ENCODE measurements at regions not wholly inside any gene's neighbourhood (a gene's known extent, or its start where the extent isn't known, plus 50 kb on each side); places are given as distances from the start of the nearest gene placed in this dataset.

DNA sequence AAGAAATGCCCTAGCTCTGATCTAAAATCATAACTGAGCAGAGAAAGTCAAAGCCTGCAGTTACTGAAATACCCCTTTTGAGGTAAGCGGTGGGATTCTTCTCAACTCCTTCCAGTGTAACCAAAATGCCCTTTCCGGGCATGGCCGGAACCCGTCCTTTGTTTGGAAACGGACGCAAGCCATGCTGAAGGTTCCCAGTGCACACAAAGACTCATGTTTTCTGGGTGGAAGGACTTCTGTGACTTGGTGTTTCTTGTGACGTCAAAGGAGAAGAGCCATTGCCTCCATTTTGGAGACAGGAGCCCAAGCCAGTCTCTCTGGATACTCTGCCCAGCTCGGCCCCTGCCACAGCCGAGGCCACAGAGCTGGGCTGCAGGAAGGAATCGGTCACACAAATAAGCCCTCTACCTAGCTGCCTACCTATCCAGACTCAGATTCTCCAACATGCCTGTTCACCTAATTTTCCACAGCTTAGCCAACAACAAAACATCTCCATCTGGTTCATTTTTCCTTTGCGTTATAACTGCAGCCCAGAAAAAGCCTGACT lies 182.8 kb downstream of the TBXT start:
- TF ChIP-seq YY1 (IDR thresholded peaks at IDR 0.05) = no peak
- TF ChIP-seq HNF4A (conservative IDR thresholded peaks at IDR 0.05) = no peak
- TF ChIP-seq, protein P1, sequence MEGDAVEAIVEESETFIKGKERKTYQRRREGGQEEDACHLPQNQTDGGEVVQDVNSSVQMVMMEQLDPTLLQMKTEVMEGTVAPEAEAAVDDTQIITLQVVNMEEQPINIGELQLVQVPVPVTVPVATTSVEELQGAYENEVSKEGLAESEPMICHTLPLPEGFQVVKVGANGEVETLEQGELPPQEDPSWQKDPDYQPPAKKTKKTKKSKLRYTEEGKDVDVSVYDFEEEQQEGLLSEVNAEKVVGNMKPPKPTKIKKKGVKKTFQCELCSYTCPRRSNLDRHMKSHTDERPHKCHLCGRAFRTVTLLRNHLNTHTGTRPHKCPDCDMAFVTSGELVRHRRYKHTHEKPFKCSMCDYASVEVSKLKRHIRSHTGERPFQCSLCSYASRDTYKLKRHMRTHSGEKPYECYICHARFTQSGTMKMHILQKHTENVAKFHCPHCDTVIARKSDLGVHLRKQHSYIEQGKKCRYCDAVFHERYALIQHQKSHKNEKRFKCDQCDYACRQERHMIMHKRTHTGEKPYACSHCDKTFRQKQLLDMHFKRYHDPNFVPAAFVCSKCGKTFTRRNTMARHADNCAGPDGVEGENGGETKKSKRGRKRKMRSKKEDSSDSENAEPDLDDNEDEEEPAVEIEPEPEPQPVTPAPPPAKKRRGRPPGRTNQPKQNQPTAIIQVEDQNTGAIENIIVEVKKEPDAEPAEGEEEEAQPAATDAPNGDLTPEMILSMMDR (IDR thresholded peaks at IDR 0.05; ENCODE audit: low read depth, low read length, missing input control) = no peak
- TF ChIP-seq, protein P2, sequence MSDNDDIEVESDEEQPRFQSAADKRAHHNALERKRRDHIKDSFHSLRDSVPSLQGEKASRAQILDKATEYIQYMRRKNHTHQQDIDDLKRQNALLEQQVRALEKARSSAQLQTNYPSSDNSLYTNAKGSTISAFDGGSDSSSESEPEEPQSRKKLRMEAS (IDR thresholded peaks at IDR 0.05) = no peak
- no peak for TF ChIP-seq TAF1 (conservative IDR thresholded peaks at IDR 0.05)
- TF ChIP-seq, protein P3, sequence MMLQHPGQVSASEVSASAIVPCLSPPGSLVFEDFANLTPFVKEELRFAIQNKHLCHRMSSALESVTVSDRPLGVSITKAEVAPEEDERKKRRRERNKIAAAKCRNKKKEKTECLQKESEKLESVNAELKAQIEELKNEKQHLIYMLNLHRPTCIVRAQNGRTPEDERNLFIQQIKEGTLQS (IDR thresholded peaks at IDR 0.05) = no peak
- no peak for TF ChIP-seq RAD21 (IDR thresholded peaks at IDR 0.05)
- TF ChIP-seq, protein P4, sequence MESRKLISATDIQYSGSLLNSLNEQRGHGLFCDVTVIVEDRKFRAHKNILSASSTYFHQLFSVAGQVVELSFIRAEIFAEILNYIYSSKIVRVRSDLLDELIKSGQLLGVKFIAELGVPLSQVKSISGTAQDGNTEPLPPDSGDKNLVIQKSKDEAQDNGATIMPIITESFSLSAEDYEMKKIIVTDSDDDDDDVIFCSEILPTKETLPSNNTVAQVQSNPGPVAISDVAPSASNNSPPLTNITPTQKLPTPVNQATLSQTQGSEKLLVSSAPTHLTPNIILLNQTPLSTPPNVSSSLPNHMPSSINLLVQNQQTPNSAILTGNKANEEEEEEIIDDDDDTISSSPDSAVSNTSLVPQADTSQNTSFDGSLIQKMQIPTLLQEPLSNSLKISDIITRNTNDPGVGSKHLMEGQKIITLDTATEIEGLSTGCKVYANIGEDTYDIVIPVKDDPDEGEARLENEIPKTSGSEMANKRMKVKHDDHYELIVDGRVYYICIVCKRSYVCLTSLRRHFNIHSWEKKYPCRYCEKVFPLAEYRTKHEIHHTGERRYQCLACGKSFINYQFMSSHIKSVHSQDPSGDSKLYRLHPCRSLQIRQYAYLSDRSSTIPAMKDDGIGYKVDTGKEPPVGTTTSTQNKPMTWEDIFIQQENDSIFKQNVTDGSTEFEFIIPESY (IDR thresholded peaks at IDR 0.05) = no peak
- TF ChIP-seq, protein P5, sequence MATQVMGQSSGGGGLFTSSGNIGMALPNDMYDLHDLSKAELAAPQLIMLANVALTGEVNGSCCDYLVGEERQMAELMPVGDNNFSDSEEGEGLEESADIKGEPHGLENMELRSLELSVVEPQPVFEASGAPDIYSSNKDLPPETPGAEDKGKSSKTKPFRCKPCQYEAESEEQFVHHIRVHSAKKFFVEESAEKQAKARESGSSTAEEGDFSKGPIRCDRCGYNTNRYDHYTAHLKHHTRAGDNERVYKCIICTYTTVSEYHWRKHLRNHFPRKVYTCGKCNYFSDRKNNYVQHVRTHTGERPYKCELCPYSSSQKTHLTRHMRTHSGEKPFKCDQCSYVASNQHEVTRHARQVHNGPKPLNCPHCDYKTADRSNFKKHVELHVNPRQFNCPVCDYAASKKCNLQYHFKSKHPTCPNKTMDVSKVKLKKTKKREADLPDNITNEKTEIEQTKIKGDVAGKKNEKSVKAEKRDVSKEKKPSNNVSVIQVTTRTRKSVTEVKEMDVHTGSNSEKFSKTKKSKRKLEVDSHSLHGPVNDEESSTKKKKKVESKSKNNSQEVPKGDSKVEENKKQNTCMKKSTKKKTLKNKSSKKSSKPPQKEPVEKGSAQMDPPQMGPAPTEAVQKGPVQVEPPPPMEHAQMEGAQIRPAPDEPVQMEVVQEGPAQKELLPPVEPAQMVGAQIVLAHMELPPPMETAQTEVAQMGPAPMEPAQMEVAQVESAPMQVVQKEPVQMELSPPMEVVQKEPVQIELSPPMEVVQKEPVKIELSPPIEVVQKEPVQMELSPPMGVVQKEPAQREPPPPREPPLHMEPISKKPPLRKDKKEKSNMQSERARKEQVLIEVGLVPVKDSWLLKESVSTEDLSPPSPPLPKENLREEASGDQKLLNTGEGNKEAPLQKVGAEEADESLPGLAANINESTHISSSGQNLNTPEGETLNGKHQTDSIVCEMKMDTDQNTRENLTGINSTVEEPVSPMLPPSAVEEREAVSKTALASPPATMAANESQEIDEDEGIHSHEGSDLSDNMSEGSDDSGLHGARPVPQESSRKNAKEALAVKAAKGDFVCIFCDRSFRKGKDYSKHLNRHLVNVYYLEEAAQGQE (IDR thresholded peaks at IDR 0.05) = no peak
- no peak for TF ChIP-seq RXRA (IDR thresholded peaks at IDR 0.05)
- TF ChIP-seq GABPA (IDR thresholded peaks at IDR 0.05 in 1 of 2, conservative IDR thresholded peaks at IDR 0.05 in 1 of 2) = no peak
- TF ChIP-seq JUND (IDR thresholded peaks at IDR 0.05) = no peak
- TF ChIP-seq FOXA1 (IDR thresholded peaks at IDR 0.05) = no peak
- no peak for TF ChIP-seq EGR1 (IDR thresholded peaks at IDR 0.05; ENCODE audit: low read depth in 2 of 2)
